Pons (tissue), 1 donor: ENCODE measurements at regions not wholly inside any gene's neighbourhood (a gene's known extent, or its start where the extent isn't known, plus 50 kb on each side); places are given as distances from the start of the nearest gene placed in this dataset.
A peak's percentile ranks its signal among the peaks of the same experiment; 100 is the strongest.

Source experiments
- DNase-seq: peaks from one replicate; pipeline ENCODE4 v3.0.0-alpha.2; 2016; ENCODE audit warnings: low spot score

DNA sequence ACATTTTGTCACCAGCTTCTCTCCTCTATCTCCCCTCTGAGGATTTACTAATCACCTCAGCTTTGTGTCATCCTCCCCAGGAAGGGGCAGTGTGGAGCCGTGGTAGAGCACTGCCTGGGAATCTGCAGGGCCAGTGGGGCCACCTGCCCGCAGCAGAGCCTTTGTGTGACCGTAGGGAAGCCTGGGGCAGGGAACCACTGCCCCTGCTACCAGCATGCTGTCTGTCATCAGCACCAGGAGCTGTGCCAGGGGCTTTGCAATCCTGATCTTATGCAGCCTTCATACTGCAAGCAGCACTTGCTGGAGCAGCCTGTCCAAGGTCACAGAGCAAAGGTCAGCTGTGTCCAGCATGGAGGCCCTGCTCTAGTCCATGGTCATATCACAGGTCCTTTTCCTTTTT lies 170.2 kb upstream of the IL12A start:
- DNase-seq, result peak; percentile 54

DNA sequence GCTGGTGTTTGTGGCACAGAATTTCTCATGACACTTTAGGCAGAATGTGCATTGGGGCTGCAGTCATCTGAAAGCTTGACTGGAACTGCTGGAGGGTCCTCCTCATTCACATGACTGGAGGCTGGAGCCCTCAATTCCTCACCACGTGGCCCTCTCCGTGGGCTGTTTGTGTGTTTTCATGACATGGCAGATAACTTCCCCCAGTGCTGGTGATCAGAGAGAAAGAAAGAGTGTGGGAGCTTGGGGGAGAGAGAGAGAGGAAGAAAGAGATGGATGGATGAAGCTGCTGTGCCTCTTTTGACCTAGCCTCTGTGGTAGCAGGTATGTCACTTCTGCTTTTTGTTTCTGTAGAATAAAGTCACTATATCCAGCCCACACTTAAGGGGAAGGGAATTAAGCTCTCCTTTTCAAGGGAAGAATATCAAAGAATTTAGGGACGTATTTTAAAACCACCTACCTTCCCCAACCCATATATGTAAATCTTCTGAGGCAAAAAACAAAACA lies 169.6 kb upstream of the IL12A start:
- DNase-seq, result no peak

DNA sequence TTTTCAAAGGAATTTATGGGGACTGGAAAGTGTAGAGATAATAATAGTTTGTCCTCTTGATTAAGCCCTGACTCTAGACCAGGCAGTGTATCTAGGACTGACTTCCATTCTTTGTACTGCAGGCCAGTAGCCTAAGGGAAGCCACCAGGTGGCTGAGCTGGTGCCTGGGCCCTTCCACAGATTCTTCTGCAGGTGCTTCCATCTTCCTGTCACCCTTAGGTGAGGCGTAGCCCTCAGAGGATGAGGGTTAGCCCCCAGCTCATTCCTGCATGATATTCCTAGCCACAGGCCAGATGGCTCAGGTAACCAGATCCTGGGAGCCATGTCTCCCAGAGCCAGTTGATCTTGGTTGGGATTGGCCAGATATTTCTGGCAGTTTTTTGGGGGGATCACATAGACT lies 169.0 kb upstream of the IL12A start:
- no peak for DNase-seq

DNA sequence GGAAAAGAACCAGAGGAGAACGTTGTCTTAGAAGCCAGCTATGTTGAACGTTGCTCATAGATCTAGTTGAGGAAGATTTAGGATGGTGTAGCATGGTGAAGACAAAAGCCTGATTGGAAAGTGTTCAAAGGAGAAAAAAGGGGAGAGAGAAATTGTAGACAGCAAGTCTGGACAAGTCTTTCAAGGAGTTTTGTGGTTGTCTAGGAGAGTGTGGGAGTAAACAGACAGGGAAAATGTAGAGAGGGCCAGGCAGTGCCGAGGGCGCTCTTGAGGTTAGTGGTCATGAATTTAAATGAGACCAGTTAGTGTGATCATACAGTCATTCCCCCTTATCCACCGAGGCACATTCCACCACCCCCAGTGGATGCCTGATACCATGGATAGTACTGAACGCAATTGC lies 167.5 kb upstream of the IL12A start:
- peak; percentile 53 for DNase-seq

DNA sequence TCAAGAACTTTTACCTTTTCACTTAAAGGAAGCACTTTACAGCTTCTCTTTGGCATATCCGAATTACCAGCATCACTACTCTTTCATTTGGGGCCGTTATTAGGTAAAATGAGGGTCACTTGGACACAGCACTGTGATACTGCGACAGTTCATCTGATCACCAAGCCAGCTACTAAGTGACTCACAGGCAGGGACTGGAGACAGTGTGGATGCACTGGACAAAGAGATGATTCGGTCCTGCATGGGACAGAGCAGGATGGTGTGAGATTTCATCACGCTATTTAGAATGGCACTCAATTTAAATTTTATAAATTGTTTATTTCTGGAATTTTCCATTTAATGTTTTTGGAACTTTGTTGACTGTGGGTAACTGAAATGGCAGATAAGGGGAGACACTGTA lies 166.9 kb upstream of the IL12A start:
- peak; percentile 67 for DNase-seq

DNA sequence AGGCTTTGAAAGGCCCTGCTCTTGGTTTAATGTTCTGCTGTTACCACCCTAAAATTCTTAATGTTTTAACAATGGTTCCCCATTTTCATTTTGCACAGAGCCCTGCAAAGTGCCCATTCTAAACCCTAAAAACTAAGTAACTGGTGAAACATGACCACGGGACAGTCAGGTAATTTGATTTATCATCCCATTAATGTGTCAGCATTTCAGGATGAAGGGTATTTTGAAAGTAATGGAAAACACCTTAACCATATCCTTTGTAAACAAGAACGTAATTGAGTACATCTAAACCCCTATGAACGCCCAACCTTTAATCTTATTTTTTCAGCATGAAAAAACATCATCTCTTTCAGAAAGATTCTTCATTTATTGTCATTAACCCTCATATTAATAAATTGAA lies 164.9 kb upstream of the IL12A start:
- no peak for DNase-seq

DNA sequence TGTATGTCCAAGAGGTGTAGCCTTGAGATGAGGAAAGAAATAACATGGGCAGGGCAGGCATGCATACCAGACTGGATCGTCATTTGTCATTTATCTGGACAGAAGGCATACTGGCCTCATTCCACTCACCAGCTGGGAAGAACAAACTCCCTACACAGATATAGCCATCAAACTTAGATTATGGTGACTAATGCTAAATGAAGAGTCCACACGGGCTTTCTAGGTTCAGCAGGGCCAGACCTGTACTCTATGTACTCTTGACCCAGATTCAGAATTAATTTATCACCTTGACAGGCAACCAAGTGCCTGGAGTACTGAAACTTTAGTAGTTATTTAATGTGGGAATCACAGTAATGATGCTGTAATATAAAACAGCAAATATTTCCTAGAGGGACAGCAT lies 164.3 kb upstream of the IL12A start:
- peak; percentile 45 for DNase-seq

DNA sequence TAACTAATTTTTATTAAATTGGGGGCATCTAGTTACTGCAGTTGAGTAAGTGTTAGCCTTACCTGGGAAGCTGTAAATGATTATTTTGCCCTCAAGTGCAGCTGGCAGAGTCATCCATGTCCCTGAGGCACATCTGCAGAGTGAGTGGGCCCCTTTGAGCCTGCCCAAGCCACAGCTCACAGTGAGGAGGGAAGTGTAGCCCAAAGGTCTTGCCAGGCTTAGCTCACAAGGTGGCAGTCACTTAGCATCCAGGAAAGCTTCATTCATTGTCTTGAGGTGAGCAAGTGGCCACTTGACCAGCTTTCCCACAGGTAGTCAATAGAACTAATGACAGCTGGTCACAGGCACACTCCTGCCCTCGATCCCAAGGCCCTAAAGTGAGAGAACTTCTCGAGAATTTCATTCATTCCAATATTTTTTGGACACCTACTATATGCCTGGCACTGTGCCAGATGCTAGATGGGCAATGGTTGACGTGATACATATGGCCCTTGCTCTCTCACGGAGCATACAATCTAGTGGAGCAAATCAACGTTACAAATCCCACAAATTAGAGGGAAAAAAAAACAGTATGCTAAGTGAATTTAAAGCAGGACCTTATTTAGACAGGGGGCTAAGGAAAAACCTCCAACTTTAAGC lies 163.3 kb upstream of the IL12A start:
- DNase-seq, result no peak

DNA sequence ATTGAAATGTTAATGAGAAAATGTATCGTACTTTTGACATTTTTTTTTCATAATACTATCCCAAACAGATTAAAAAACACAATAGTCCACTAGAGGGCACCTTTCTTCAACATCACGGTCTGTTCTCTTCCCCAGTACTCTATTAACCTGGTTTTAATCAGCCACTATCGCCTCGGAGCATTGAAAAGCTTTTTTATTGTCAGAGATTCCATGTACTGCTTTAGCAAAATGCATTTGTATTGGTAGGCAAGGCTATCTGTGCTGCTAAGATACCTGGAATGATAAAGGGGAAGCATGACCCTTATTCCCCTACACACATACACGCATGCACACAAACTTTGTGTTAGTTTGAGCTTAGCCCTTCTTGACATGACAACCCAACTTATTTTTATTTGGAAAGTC lies 160.1 kb upstream of the IL12A start:
- no peak for DNase-seq

DNA sequence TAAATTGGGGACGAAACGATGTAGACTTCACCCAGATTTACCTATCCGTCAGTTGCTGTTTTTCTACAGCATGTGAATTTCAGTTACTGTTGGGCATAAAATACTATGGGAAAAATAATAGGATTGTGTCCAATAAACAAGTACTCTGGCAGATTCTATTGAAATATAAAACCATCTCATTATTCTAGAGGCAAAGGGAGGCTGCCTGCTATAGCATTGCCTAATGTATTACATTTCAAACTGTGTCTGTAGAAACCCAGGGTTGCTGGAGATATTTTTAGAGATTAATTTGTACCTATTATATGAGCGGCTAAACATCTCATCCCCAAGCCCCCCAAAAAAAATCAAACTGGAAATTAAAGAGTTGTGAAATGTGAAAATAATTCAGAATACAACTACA lies 159.6 kb upstream of the IL12A start:
- DNase-seq, result no peak

DNA sequence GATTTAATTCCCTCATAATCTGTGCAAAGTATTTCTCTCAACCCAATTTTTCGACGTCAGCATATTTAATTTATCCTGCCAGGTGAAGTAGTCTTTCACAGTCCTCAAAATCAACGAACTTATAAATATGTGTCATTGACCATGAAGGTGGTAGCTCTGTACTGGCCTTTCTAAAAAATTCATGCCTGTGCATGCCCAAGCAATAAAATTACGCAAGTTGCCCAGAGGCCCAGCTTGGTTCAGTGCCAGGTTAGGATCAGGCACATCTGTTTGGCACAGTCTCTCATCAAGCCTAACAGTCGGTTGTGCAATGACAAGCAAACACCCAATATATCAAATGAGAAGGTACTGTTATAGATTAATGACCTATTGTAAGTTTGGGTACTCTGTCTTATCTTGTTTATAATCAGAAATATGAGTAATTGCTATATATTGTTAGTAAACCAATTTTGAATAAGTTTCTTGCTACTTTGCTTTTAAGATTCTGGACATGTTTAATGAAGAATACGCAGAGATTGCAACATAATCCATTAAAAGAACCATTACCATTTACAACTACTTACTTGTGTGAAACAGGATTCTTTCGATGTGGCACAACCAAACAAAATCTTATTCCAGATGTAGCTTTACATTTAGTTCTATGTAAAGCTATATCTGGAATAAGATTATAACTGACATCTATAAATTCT lies 159.0 kb upstream of the IL12A start:
- DNase-seq, result peak; percentile 83

DNA sequence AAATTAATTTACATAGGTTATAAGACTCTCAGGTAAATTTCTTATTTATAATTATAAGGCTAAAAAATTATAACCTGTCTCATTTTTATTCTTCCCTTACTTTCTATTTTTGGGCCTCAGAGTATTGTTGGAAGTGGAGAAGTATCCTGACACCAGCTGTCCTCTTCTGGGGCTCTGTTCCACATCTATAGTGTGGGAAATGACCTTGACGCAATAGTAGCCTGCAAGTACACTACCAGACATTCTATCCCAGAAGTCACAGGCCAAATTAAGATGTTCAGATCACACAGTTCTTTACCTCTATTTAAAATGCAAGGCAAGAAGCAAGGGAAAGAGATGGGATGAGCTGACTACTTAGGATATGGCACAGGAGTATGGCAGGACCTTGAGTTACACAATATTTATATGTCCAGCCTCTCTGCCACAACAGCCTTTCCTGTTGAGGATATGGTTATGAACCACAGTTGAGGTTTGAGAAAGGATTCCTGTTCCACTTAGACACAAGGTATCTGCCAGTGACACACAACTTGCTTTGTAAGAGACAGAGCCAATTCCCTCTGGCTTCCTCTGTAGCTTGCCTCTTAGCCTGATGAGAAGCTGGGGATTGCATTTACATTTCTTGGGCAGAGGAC lies 158.0 kb upstream of the IL12A start:
- DNase-seq, result no peak

DNA sequence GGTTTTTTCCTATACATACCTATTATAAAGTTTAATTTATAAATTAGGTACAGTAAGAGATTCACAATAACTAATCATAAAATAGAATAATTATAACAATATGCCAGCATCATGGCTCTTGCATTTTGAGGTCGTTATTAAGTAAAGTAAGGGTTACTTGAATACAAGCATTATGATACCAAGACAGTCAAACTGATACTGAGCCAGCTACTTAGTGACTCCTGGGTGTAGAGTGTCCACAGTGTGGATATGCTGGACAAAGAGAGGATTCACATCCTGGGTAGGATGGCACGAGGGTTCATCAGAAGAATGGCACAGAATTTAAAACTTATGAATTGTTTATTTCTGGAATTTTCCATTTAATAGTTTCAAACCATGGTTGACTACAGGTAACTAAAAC lies 157.2 kb upstream of the IL12A start:
- DNase-seq, result no peak

DNA sequence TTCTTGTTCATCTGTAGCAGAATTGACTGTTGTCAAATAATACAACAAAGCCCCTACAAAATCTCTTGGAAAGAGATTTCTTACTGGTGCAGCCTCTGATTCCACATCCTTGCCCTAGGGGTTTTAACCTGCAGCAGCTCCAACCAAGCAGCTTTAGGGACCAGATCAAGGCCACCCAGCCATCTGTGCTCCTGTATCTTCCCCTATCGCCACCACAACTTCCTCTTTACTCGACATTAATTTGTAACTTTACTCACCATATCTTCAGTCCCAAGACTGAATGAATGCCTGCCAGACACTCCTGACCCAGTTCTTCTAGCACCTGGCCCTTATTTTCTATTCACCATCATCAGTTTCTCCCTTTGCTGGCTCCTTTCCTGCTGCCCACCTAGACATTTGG lies 156.6 kb upstream of the IL12A start:
- no peak for DNase-seq

DNA sequence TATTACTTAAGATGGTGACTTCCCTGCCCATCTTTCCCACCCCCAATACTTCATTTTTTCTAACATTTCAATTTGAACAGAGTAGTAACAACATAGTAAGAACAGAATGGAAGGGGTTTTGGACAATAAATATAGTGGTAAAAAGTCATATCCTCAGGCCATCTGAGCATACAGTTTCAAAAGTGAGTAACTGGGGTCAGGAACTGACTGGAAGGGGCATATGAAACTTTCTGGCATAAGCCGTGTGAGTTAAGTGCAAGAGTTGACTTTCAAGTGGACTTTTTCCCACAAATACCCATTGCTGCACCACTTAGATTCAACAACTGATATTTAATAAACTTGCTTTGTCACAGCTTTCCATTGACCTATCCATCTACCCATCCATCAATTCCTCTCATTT lies 153.5 kb upstream of the IL12A start:
- DNase-seq, result no peak

DNA sequence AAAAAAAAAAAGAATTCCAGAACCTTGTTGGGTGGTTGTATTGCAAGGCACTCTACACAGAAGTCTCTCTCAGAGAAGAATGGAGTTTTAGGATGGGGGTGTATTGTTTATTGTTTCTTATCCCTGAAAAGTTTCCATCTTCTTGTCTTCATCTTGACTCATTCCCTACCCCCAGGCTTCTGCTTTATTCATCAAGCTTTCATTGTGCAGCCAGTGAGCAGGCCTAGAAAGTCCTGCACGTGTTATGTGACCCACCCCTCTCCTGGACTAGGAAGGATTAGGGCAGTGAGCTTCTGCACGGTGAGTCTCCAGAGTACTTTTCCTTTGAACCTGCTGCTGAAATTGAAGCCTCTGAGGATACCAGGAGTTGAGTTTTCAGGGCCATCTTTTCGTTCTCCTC lies 150.9 kb upstream of the IL12A start:
- no peak for DNase-seq

DNA sequence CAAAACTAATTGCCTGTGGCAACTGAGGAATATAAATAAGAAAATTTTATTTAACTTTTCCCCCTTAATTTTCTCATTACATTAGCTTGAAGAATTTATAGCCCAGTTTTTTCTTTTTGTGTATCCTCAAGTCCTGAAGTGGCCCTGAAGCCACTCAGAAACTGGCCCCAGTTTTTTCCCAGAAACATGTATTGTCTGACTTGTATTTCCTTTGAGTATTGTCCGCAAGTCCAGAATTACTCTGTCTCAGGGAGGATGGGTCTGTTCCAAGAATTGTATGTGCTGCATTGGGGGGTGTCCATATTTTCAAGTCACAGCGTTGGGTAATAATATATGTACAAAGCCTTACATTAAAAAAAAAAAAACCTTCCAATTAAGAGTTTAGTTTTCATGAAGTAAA lies 149.7 kb upstream of the IL12A start:
- no peak for DNase-seq

DNA sequence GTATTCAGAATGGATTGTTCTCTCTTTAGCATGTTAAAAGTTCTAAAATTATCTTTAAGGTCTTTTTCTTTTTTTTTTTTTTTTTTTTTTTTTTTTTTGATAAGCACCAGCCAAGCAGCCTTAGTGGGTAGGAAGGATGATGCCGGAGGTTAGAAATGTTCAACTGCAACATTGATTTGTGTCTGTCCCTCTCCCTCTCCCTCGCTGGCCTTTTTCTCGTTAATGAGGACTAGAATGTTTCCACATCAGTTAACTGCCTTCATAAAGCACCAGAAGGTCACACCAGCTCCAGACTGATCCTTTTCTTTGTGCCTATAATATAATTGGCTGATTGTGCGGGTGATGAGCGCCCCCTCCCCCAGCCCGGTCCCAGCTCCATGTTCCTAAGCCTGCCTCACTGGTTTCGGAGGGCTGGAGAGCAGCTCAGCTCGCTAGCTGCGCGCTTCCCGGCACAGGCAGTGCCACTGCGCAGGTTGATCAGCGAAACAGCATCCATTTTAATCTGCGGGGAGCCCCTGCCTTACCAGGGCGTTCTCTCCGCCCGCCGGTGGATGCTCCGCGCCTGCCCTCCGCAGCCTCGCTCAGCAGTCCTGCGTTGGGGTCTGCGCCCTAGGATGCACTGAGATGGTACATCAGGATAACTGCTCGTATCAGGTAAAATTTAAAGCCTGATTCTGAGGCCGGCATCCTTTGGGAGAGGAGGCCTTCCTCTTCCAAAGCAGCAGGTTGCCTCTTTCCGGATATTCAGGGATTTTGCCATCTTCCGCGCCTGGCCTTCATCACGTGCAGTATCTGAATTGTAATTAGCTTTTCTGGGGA lies 148.9 kb upstream of the IL12A start, which contains the start of gene SCHIP1:
SCHIP1 (plus strand) TSS at position 301 of the 819 bp plus-strand sequence.
- peak; percentile 94 for DNase-seq

DNA sequence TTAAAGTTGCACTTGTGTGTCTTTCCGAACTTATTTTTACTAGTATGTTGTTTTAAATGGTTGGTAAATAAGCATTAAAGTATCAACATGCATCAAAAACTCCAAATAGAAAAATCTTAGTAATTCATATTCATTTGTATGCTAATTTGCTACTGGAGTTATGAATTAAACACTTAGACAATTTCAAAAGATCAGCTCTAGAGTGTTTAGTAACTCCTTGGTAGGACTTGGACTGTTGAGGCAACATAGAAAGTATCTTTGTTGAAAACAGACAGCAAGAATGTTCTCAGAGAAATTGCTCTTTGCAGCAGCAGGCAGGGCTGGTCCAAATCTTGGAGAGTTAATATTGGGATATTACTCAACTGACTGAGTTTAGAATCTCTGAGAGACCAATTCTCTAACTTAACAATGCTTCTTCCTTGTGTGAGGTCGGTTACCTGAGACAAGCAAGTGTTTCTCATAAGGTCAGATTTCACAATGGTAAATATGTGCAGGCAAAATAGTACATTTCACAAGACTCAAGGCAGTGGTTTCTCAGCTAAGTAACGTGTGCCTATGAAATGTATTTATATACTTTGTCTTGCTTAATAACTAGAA lies 147.8 kb upstream of the IL12A start:
- DNase-seq, result peak; percentile 80

DNA sequence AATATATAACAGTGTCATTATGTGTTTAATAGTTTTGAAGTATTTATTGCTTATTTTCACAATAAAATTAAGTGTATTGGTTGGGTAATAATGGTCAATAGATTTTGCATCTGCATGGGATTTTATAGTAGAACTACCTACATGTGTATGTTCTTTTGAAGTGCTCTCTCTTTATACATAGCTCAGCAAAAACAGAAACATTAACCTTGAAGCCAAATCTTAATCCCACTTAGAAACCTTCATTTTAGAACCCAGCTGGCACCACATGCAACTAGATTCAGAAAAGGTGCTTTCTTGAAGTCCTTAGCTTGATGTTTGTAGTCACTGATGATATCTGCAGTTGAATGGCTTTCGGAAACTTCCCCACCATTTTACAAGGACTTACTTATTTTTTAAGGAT lies 146.9 kb upstream of the IL12A start:
- no peak for DNase-seq

DNA sequence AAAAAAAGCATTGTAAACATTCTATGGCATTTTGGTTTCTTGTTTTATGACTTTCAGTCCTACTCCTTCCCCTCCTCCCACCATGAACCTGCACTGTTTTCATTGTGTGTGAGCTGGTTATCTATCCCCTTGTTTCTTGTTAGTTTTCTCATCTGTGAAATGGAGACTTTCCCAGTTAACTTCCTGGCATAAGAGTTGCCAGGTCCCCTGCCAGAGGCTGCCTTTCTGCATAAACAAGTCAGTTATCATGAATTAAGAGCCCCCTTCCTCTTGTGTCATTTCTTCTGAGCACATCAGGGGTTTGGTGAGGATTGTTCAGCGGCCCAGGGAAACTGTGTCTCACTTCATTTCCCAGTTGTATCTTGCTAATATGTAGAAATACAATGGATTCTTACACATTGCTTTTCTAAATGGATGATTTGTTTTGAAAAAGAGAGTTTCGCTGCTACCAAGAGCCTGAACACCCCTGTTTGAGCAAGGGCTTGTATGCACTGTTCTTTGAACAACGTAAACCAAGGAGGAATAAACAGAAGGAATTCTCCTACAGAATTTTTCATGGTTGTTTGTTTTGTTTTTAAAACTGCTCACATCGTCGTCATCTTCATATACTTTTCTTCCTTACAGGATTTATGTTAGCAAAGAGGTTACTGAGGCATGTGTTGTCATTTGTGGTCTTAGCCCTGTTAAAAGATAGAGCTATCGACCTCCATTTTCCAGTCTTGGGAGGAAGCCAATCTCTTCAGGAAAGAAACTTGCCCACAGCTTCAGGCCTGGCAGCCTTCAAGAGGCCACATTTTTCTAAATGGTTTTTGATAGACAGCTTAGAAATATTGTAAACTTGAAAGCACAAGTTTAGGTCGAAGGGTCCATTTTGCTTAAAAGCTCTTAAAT lies 144.6 kb upstream of the IL12A start:
- no peak for DNase-seq
